Testis (tissue), 2 donors: ENCODE measurements at regions not wholly inside any gene's neighbourhood (a gene's known extent, or its start where the extent isn't known, plus 50 kb on each side); places are given as distances from the start of the nearest gene placed in this dataset.

Experiments used
- POLR2A ChIP-seq: fragments of 450-650 bp; IDR thresholded peaks from one replicate; pipeline ENCODE4 v1.6.1; 2017; ENCODE audit warnings: antibody characterized with exemption, mild to moderate bottlenecking, moderate library complexity
- TF ChIP-seq, protein P1 (sequence below), 3 experiments: fragments of 450-650 bp in 2 of 3; fragments of 200-600 bp in 1 of 3; sonication (generic) in 1 of 3; IDR thresholded peaks; one replicate each; pipeline ENCODE4 v1.5.1; 2016 to 2019; ENCODE audit warnings: antibody characterized with exemption in 3 of 3, mild to moderate bottlenecking in 2 of 3, moderate library complexity in 1 of 3

GRCh38 chr2:67256892-67257291 is 140.2 kb upstream of the ETAA1 start:
- TF ChIP-seq, protein P1, sequence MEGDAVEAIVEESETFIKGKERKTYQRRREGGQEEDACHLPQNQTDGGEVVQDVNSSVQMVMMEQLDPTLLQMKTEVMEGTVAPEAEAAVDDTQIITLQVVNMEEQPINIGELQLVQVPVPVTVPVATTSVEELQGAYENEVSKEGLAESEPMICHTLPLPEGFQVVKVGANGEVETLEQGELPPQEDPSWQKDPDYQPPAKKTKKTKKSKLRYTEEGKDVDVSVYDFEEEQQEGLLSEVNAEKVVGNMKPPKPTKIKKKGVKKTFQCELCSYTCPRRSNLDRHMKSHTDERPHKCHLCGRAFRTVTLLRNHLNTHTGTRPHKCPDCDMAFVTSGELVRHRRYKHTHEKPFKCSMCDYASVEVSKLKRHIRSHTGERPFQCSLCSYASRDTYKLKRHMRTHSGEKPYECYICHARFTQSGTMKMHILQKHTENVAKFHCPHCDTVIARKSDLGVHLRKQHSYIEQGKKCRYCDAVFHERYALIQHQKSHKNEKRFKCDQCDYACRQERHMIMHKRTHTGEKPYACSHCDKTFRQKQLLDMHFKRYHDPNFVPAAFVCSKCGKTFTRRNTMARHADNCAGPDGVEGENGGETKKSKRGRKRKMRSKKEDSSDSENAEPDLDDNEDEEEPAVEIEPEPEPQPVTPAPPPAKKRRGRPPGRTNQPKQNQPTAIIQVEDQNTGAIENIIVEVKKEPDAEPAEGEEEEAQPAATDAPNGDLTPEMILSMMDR (IDR thresholded peaks at IDR 0.05): no peak
- no peak for TF ChIP-seq POLR2A
